GM13976 (cell line): ENCODE measurements at regions not wholly inside any gene's neighbourhood (a gene's known extent, or its start where the extent isn't known, plus 50 kb on each side); places are given as distances from the start of the nearest gene placed in this dataset.

Experiments
- DNase-seq: peaks from one replicate; pipeline ENCODE4 v3.0.0; 2012; ENCODE audit warnings: low spot score
- CTCF ChIP-seq: IDR thresholded peaks from 2 replicates; pipeline ENCODE4 v1.5.1; 2012; ENCODE audit warnings: borderline replicate concordance, mild to moderate bottlenecking; ENCODE audit not compliant: insufficient read depth; ENCODE audit errors: extremely low read depth, missing control alignments, control extremely low read depth
- in situ Hi-C: fragments of 300-500 bp; cut with MboI; formaldehyde crosslinking; loops from one replicate; pipeline ENCODE4 v1.12.0; 2022; ENCODE audit warnings: low sequenced_read_pairs, mixed read lengths, inconsistent platforms; ENCODE audit not compliant: unreplicated experiment

DNA sequence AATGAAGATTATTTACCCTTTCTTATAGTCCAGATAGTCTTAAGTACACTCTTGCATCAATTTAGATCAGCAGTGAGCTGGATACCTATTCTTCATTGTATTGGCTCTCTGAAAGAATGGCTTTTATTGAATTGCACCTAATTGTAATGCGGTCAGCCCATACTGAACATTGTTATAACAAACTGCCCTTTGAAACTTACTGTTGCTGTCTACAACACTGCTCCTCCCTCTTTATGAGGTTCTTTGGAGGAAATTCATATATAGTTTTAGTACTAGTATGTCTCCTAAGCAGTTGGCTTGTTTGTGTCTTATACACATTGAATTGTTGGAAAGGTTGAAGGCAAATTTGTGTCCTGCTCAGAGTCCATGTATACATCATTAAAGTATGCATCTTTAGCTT, 66.5 kb upstream of the UGP2 start:
- DNase-seq, result no peak
- no peak for TF ChIP-seq CTCF
- in situ Hi-C loops, result no loop called here

DNA sequence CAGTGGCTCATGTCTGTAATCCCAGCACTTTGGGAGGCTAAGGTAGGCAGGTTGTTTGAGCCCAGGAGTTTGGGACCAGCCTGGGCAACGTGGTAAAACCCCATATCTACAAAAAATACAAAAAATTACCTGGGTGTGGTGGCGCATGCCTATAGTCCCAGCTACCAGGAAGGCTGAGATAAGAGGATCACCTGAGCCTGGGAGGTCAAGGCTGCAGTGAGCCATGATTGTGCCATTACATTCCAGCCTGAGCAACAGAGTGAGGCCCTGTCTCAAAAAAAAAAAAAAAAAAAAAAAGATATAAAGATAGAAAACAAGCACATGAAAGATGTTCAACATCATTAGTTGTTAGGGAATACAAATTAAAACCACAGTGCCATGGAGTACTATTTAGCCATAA, 65.3 kb upstream of the UGP2 start:
- no peak for TF ChIP-seq CTCF
- DNase-seq, result no peak
- in situ Hi-C loops, result no loop called here

GRCh38 chr2:63777816-63778215, 63.9 kb upstream of the UGP2 start:
- TF ChIP-seq CTCF, result no peak
- in situ Hi-C loops, result no loop called here
- DNase-seq, result no peak

- no peak for TF ChIP-seq CTCF
- in situ Hi-C loops, result no loop called here
- DNase-seq, result no peak
These were observed 63.3 kb upstream of the UGP2 start for GRCh38 chr2:63778391-63778790.

- no peak for DNase-seq
- in situ Hi-C loops, result no loop called here
- no peak for TF ChIP-seq CTCF
These were observed 61.1 kb upstream of the UGP2 start for GRCh38 chr2:63780518-63781155.

- in situ Hi-C loops, result no loop called here
- DNase-seq, result no peak
- no peak for TF ChIP-seq CTCF
These were observed 57.2 kb upstream of the UGP2 start for GRCh38 chr2:63784461-63784860.
